K562 (cell line): ENCODE measurements at regions not wholly inside any gene's neighbourhood (a gene's known extent, or its start where the extent isn't known, plus 50 kb on each side); places are given as distances from the start of the nearest gene placed in this dataset.

ENCODE experiments used
- BCL6 ChIP-seq: fragments of 250-450 bp; sonication (Bioruptor Pico); IDR thresholded peaks from 2 replicates; pipeline ENCODE4 v1.4.0; 2020
- CEBPG ChIP-seq, 3 experiments: fragments of 200-800 bp in 1 of 3; sonication (Bioruptor generic) in 1 of 3; sonication (generic) in 1 of 3; formaldehyde crosslinking in 1 of 3; IDR thresholded peaks in 2 of 3; conservative IDR thresholded peaks in 1 of 3; 2 replicates each; pipeline versions ENCODE4 v1.6.1 to v1.8.0; 2016 to 2022; ENCODE audit warnings: missing compliant biosample characterization in 2 of 3, missing genetic modification characterization in 2 of 3, mild to moderate bottlenecking in 1 of 3, missing genetic modification reagents in 1 of 3
- FOS ChIP-seq: IDR thresholded peaks from 3 replicates; pipeline ENCODE4 v1.6.1; 2011; ENCODE audit not compliant: insufficient read length; ENCODE audit errors: extremely low read depth
- FOXA1 ChIP-seq: fragments of 450-650 bp; IDR thresholded peaks from 2 replicates; pipeline ENCODE4 v1.6.1; 2016; ENCODE audit warnings: mild to moderate bottlenecking, borderline replicate concordance
- JUNB ChIP-seq: fragments of 450-650 bp; formaldehyde crosslinking; conservative IDR thresholded peaks from 2 replicates; pipeline ENCODE4 v1.4.0; 2020; ENCODE audit warnings: mild to moderate bottlenecking
- MLX ChIP-seq, 2 experiments: fragments of 450-650 bp in 1 of 2; sonication (generic) in 1 of 2; formaldehyde crosslinking; conservative IDR thresholded peaks; 2 replicates each; pipeline versions ENCODE4 v1.4.0 to v1.8.1; 2020 to 2022; ENCODE audit warnings: mild to moderate bottlenecking in 1 of 2, missing genetic modification reagents in 1 of 2
- MTA2 ChIP-seq: fragments of 450-650 bp; IDR thresholded peaks from 2 replicates; pipeline ENCODE4 v1.6.1; 2016; ENCODE audit warnings: low read depth
- SMARCE1 ChIP-seq: fragments of 450-650 bp; IDR thresholded peaks from 2 replicates; pipeline ENCODE4 v1.7.1; 2016; ENCODE audit warnings: mild to moderate bottlenecking
- SREBF1 ChIP-seq: fragments of 150-350 bp; IDR thresholded peaks from 2 replicates; pipeline ENCODE4 v1.6.1; 2014; ENCODE audit warnings: antibody characterized with exemption, low read depth, low read length, borderline replicate concordance
- TF ChIP-seq, protein P1 (sequence below), 3 experiments: IDR thresholded peaks in 2 of 3; conservative IDR thresholded peaks in 1 of 3; 2 replicates each; pipeline ENCODE4 v1.5.1; 2011 to 2012; ENCODE audit warnings: low read length in 3 of 3, mild to moderate bottlenecking in 3 of 3, control low read depth in 2 of 3, improper control_type of control experiment in 1 of 3, inconsistent platforms in 1 of 3, low read depth in 1 of 3, mixed read lengths in 1 of 3, moderate library complexity in 1 of 3; ENCODE audit not compliant: insufficient read depth in 2 of 3
- TF ChIP-seq, protein P2 (sequence below), 3 experiments: fragments of 200-800 bp in 1 of 3; fragments of 250-450 bp in 1 of 3; fragments of 450-650 bp in 1 of 3; sonication (Bioruptor Pico) in 1 of 3; sonication (Bioruptor generic) in 1 of 3; formaldehyde crosslinking in 1 of 3; IDR thresholded peaks; 2 replicates each; pipeline versions ENCODE4 v1.6.1 to v1.8.0; 2016 to 2022; ENCODE audit warnings: mild to moderate bottlenecking in 2 of 3, missing genetic modification characterization in 2 of 3, missing compliant biosample characterization in 1 of 3, moderate library complexity in 1 of 3

- TF ChIP-seq FOS: no peak
- no peak for TF ChIP-seq CEBPG (CRISPR knock-in tag; IDR thresholded peaks at IDR 0.05)
- TF ChIP-seq CEBPG (tag; conservative IDR thresholded peaks at IDR 0.05 in 1 of 2, IDR thresholded peaks at IDR 0.05 in 1 of 2): no peak
- no peak for TF ChIP-seq SMARCE1
- TF ChIP-seq, protein P1, sequence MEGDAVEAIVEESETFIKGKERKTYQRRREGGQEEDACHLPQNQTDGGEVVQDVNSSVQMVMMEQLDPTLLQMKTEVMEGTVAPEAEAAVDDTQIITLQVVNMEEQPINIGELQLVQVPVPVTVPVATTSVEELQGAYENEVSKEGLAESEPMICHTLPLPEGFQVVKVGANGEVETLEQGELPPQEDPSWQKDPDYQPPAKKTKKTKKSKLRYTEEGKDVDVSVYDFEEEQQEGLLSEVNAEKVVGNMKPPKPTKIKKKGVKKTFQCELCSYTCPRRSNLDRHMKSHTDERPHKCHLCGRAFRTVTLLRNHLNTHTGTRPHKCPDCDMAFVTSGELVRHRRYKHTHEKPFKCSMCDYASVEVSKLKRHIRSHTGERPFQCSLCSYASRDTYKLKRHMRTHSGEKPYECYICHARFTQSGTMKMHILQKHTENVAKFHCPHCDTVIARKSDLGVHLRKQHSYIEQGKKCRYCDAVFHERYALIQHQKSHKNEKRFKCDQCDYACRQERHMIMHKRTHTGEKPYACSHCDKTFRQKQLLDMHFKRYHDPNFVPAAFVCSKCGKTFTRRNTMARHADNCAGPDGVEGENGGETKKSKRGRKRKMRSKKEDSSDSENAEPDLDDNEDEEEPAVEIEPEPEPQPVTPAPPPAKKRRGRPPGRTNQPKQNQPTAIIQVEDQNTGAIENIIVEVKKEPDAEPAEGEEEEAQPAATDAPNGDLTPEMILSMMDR (IDR thresholded peaks at IDR 0.05 in 2 of 3, conservative IDR thresholded peaks at IDR 0.05 in 1 of 3; ENCODE audit: insufficient read depth in 2 of 3, low read depth in 1 of 3, low read length in 3 of 3): no peak
- TF ChIP-seq JUNB: no peak
- TF ChIP-seq BCL6 (CRISPR knock-in tag): no peak
- no peak for TF ChIP-seq MLX (CRISPR knock-in tag; conservative IDR thresholded peaks at IDR 0.05)
- no peak for TF ChIP-seq SREBF1
- TF ChIP-seq, protein P2, sequence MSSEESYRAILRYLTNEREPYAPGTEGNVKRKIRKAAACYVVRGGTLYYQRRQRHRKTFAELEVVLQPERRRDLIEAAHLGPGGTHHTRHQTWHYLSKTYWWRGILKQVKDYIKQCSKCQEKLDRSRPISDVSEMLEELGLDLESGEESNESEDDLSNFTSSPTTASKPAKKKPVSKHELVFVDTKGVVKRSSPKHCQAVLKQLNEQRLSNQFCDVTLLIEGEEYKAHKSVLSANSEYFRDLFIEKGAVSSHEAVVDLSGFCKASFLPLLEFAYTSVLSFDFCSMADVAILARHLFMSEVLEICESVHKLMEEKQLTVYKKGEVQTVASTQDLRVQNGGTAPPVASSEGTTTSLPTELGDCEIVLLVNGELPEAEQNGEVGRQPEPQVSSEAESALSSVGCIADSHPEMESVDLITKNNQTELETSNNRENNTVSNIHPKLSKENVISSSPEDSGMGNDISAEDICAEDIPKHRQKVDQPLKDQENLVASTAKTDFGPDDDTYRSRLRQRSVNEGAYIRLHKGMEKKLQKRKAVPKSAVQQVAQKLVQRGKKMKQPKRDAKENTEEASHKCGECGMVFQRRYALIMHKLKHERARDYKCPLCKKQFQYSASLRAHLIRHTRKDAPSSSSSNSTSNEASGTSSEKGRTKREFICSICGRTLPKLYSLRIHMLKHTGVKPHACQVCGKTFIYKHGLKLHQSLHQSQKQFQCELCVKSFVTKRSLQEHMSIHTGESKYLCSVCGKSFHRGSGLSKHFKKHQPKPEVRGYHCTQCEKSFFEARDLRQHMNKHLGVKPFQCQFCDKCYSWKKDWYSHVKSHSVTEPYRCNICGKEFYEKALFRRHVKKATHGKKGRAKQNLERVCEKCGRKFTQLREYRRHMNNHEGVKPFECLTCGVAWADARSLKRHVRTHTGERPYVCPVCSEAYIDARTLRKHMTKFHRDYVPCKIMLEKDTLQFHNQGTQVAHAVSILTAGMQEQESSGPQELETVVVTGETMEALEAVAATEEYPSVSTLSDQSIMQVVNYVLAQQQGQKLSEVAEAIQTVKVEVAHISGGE (CRISPR knock-in tag; IDR thresholded peaks at IDR 0.05): no peak
- TF ChIP-seq MTA2: no peak
- TF ChIP-seq FOXA1: no peak
Observed at GRCh38 chr6:50330347-50330746, 280.6 kb upstream of the DEFB112 start.
